ENCODE measurements at regions not wholly inside any gene's neighbourhood (a gene's known extent, or its start where the extent isn't known, plus 50 kb on each side); places are given as distances from the start of the nearest gene placed in this dataset.

GRCh38 chr20:57843941-57844625 is 134.3 kb upstream of the PMEPA1 start:
- no peaks in the 10 kb centered on the region for H3K36me3 Mint-ChIP-seq (ENCODE audit: low read depth)
- Histone ChIP-seq H4K20me1 (replicated peaks; ENCODE audit: insufficient read depth) (no peaks in the 10 kb centered on the region), H3K79me2 (replicated peaks; ENCODE audit: insufficient read depth) (no peaks in the 10 kb centered on the region), H3K4me1 (ENCODE audit: insufficient read depth) (no peaks in the 10 kb centered on the region), H3K4me3 (no peak overlapping the region), H3K36me3 (ENCODE audit: insufficient read depth) (no peaks in the 10 kb centered on the region), H2AFZ (no peak overlapping the region), H3K4me2 (no peak overlapping the region), H3K27ac (ENCODE audit: low read depth) (no peak overlapping the region), H3K9me2 (ENCODE audit: insufficient read depth) (no peaks in the 10 kb centered on the region), H3K27me3 (ENCODE audit: insufficient read depth) (no peaks in the 10 kb centered on the region), H3F3A (replicated peaks; ENCODE audit: low read depth) (no peaks in the 10 kb centered on the region)
- ATAC-seq, result no peak
- no peak for TF ChIP-seq POLR2AphosphoS5 (IDR thresholded peaks at IDR 0.05; ENCODE audit: low read depth)
- H3K4me1 Mint-ChIP-seq, result no peaks in the 10 kb centered on the region
- H3K27ac Mint-ChIP-seq, result no peak overlapping the region; the same call in 1 of the 2 replicates
- H3K4me3 Mint-ChIP-seq, result no peak overlapping the region
- no peak for DNase-seq (ENCODE audit: low spot score)
- peaks cover 4% of the 10 kb centered on the region for H3K27me3 Mint-ChIP-seq (ENCODE audit: insufficient read depth, low read depth, poor library complexity)
- no peaks in the 10 kb centered on the region for H3K9me3 Mint-ChIP-seq

DNA sequence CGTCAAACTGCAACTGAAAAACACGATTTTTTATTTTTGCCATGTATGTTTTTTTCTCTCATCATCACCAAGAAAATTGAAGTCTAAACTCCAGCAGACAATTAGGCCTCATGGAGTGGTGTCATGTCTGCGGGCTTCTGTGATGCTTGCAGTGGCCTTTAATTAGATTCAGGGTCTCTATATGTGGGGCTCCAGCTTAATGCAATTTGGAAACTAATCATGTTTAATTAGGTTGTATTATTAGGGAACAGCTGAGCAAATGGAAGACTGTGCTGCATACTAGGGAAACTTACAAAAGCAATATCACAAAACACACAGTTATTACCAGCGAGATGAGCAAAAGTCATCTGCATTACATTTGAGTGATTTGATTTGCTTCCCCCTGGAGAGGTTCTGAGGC is 132.9 kb upstream of the PMEPA1 start:
- Histone ChIP-seq H3K27ac (ENCODE audit: low read depth) (no peak overlapping the region), H3K9me2 (ENCODE audit: insufficient read depth) (no peaks in the 10 kb centered on the region), H3K27me3 (ENCODE audit: insufficient read depth) (no peaks in the 10 kb centered on the region), H2AFZ (no peak overlapping the region), H3K36me3 (ENCODE audit: insufficient read depth) (no peaks in the 10 kb centered on the region), H3F3A (replicated peaks; ENCODE audit: low read depth) (no peaks in the 10 kb centered on the region), H3K4me2 (no peak overlapping the region), H3K4me3 (no peak overlapping the region), H4K20me1 (replicated peaks; ENCODE audit: insufficient read depth) (no peaks in the 10 kb centered on the region), H3K79me2 (replicated peaks; ENCODE audit: insufficient read depth) (no peaks in the 10 kb centered on the region), H3K4me1 (ENCODE audit: insufficient read depth) (no peaks in the 10 kb centered on the region)
- ATAC-seq (no peak), DNase-seq (ENCODE audit: low spot score) (no peak)
- no peaks in the 10 kb centered on the region for H3K9me3 Mint-ChIP-seq
- H3K4me3 Mint-ChIP-seq, result no peak overlapping the region
- no peak overlapping the region for H3K27ac Mint-ChIP-seq
- no peak for TF ChIP-seq EZH2phosphoT487 (IDR thresholded peaks at IDR 0.05; ENCODE audit: unreplicated experiment)
- TF ChIP-seq NANOG (IDR thresholded peaks at IDR 0.05; ENCODE audit: borderline replicate concordance), result no peak
- TF ChIP-seq, protein P1, sequence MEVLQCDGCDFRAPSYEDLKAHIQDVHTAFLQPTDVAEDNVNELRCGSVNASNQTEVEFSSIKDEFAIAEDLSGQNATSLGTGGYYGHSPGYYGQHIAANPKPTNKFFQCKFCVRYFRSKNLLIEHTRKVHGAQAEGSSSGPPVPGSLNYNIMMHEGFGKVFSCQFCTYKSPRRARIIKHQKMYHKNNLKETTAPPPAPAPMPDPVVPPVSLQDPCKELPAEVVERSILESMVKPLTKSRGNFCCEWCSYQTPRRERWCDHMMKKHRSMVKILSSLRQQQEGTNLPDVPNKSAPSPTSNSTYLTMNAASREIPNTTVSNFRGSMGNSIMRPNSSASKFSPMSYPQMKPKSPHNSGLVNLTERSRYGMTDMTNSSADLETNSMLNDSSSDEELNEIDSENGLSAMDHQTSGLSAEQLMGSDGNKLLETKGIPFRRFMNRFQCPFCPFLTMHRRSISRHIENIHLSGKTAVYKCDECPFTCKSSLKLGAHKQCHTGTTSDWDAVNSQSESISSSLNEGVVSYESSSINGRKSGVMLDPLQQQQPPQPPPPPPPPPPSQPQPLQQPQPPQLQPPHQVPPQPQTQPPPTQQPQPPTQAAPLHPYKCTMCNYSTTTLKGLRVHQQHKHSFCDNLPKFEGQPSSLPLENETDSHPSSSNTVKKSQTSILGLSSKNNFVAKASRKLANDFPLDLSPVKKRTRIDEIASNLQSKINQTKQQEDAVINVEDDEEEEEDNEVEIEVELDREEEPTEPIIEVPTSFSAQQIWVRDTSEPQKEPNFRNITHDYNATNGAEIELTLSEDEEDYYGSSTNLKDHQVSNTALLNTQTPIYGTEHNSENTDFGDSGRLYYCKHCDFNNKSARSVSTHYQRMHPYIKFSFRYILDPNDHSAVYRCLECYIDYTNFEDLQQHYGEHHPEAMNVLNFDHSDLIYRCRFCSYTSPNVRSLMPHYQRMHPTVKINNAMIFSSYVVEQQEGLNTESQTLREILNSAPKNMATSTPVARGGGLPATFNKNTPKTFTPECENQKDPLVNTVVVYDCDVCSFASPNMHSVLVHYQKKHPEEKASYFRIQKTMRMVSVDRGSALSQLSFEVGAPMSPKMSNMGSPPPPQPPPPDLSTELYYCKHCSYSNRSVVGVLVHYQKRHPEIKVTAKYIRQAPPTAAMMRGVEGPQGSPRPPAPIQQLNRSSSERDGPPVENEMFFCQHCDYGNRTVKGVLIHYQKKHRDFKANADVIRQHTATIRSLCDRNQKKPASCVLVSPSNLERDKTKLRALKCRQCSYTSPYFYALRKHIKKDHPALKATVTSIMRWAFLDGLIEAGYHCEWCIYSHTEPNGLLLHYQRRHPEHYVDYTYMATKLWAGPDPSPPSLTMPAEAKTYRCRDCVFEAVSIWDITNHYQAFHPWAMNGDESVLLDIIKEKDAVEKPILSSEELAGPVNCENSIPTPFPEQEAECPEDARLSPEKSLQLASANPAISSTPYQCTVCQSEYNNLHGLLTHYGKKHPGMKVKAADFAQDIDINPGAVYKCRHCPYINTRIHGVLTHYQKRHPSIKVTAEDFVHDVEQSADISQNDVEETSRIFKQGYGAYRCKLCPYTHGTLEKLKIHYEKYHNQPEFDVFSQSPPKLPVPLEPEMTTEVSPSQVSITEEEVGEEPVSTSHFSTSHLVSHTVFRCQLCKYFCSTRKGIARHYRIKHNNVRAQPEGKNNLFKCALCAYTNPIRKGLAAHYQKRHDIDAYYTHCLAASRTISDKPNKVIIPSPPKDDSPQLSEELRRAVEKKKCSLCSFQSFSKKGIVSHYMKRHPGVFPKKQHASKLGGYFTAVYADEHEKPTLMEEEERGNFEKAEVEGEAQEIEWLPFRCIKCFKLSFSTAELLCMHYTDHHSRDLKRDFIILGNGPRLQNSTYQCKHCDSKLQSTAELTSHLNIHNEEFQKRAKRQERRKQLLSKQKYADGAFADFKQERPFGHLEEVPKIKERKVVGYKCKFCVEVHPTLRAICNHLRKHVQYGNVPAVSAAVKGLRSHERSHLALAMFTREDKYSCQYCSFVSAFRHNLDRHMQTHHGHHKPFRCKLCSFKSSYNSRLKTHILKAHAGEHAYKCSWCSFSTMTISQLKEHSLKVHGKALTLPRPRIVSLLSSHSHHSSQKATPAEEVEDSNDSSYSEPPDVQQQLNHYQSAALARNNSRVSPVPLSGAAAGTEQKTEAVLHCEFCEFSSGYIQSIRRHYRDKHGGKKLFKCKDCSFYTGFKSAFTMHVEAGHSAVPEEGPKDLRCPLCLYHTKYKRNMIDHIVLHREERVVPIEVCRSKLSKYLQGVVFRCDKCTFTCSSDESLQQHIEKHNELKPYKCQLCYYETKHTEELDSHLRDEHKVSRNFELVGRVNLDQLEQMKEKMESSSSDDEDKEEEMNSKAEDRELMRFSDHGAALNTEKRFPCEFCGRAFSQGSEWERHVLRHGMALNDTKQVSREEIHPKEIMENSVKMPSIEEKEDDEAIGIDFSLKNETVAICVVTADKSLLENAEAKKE (CRISPR knock-in tag; IDR thresholded peaks at IDR 0.05), result no peak
- TF ChIP-seq STAT1 (IDR thresholded peaks at IDR 0.05; ENCODE audit: unreplicated experiment), result no peak
- TF ChIP-seq POLR2AphosphoS5 (IDR thresholded peaks at IDR 0.05; ENCODE audit: low read depth), result no peak
- no peak for TF ChIP-seq CREB1 (CRISPR knock-in tag; IDR thresholded peaks at IDR 0.05; ENCODE audit: low read depth)
- no peak for TF ChIP-seq ZNF114 (CRISPR knock-in tag; IDR thresholded peaks at IDR 0.05)
- TF ChIP-seq EZH2 (IDR thresholded peaks at IDR 0.05; ENCODE audit: low read depth, unreplicated experiment), result no peak
- TF ChIP-seq ETS1 (IDR thresholded peaks at IDR 0.05), result no peak
- TF ChIP-seq ZNF331 (CRISPR knock-in tag; IDR thresholded peaks at IDR 0.05; ENCODE audit: low read depth), result no peak
- H3K36me3 Mint-ChIP-seq (ENCODE audit: low read depth), result no peaks in the 10 kb centered on the region
- peaks cover 4% of the 10 kb centered on the region for H3K27me3 Mint-ChIP-seq (ENCODE audit: insufficient read depth, low read depth, poor library complexity)
- no peaks in the 10 kb centered on the region for H3K4me1 Mint-ChIP-seq
